Mucosa of descending colon (tissue), 3 donors: ENCODE measurements at regions not wholly inside any gene's neighbourhood (a gene's known extent, or its start where the extent isn't known, plus 50 kb on each side); places are given as distances from the start of the nearest gene placed in this dataset.

Experiments
- ATAC-seq: fragments of 200-7000 bp; cut with Tn5 transposase; one replicate; pipeline ENCODE4 v1.9.1; 2020; ENCODE audit warnings: mild to moderate bottlenecking, moderate library complexity
- DNase-seq, 3 donors: peaks; one replicate each; pipeline ENCODE4 v3.0.0-alpha.2; 2020
- H3K36me3 ChIP-seq: fragments of 200-600 bp; one replicate; pipeline ENCODE4 v1.8.0; 2021; ENCODE audit warnings: low read depth, mild to moderate bottlenecking
- H3K4me1 ChIP-seq: fragments of 200-600 bp; one replicate; pipeline ENCODE4 v1.8.0; 2021; ENCODE audit warnings: low read depth, mild to moderate bottlenecking
- H3K4me3 ChIP-seq: fragments of 200-600 bp; one replicate; pipeline ENCODE4 v1.8.0; 2021; ENCODE audit warnings: mild to moderate bottlenecking
- H3K9me3 ChIP-seq: fragments of 200-600 bp; one replicate; pipeline ENCODE4 v1.8.0; 2021; ENCODE audit warnings: mild to moderate bottlenecking
- CTCF ChIP-seq: fragments of 200-600 bp; IDR thresholded peaks from one replicate; pipeline ENCODE4 v1.8.0; 2022; ENCODE audit warnings: antibody characterized with exemption, mild to moderate bottlenecking
- intact Hi-C, 2 donors: fragments of 100-400 bp; cut with DNase I in 1 of 2; cut with micrococcal nuclease in 1 of 2; formaldehyde crosslinking; loops; one replicate each; pipeline versions ENCODE4 v1.11.0 to v1.11.1; 2022; cut with DNase I, micrococcal nuclease
- donor health status: DM: no; HTN: no; CAD: no; lungs with moderate emphysema.
- donor health status: DM: no; HTN: no; CAD: no.
- donor health status: DM: no; HTN: yes; CAD: no.

- Histone ChIP-seq H3K4me1 (no peaks in the 10 kb centered on the region), H3K36me3 (no peaks in the 10 kb centered on the region), H3K4me3 (no peak overlapping the region), H3K9me3 (no peaks in the 10 kb centered on the region)
- ATAC-seq (no peak), DNase-seq (no peak)
- no peak for TF ChIP-seq CTCF
- intact Hi-C loops: no loop called here
These were observed 57.9 kb upstream of the TRIM67 start for GRCh38 chr1:231103961-231104360.

GRCh38 chr1:231099996-231100767 lies 60.1 kb upstream of the FAM89A start:
- DNase-seq (no peak), ATAC-seq (no peak)
- no peaks in the 10 kb centered on the region for H3K4me1 ChIP-seq
- TF ChIP-seq CTCF: no peak
- no peak overlapping the region for H3K4me3 ChIP-seq
- intact Hi-C loops: no loop called here
- H3K9me3 ChIP-seq: no peaks in the 10 kb centered on the region
- no peaks in the 10 kb centered on the region for H3K36me3 ChIP-seq

GRCh38 chr1:231099311-231099710 lies 59.3 kb upstream of the FAM89A start:
- TF ChIP-seq CTCF: no peak
- H3K4me3 ChIP-seq: no peak overlapping the region
- H3K9me3 ChIP-seq: no peaks in the 10 kb centered on the region
- intact Hi-C loops: no loop called here
- DNase-seq: no peak
- ATAC-seq: no peak
- no peaks in the 10 kb centered on the region for H3K4me1 ChIP-seq
- H3K36me3 ChIP-seq: no peaks in the 10 kb centered on the region

- DNase-seq (no peak), ATAC-seq (no peak)
- TF ChIP-seq CTCF: no peak
- H3K9me3 ChIP-seq: no peaks in the 10 kb centered on the region
- H3K4me1 ChIP-seq: no peaks in the 10 kb centered on the region
- intact Hi-C loops: no loop called here
- H3K36me3 ChIP-seq: no peaks in the 10 kb centered on the region
- no peak overlapping the region for H3K4me3 ChIP-seq
These were observed 55.5 kb upstream of the FAM89A start for GRCh38 chr1:231095595-231095994.

- H3K9me3 ChIP-seq: no peaks in the 10 kb centered on the region
- no peak for TF ChIP-seq CTCF
- ATAC-seq (no peak), DNase-seq (no peak)
- H3K4me3 ChIP-seq: no peak overlapping the region
- no peaks in the 10 kb centered on the region for H3K36me3 ChIP-seq
- no peaks in the 10 kb centered on the region for H3K4me1 ChIP-seq
- intact Hi-C loops: no loop called here
These were observed 54.4 kb upstream of the FAM89A start for GRCh38 chr1:231094421-231094820.
